ENCODE measurements at regions not wholly inside any gene's neighbourhood (a gene's known extent, or its start where the extent isn't known, plus 50 kb on each side); places are given as distances from the start of the nearest gene placed in this dataset.

DNA sequence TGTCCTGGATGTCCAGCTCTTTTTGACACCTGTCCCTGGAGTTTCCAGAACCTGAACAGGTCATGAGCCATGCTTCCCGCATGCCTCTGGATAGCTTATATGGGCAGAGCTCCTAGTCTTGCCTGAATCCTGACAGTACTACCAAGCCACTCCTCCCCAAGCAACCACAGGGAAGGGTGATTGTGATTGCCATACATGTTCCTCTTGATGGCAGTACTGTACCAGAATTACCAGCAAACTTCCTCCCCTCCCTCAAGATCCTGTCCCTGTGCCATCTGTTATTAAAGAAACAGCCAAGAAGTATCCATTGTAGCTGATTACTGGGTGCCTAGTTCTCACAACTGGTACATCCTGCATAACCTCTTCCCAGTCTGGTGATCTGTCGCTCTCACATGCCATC lies 264.3 kb upstream of the AGTR2 start:
- 0% methylated on average over 1 of the region's 2 CpGs for WGBS (ENCODE audit: low lambda C conversion rate)
- ATAC-seq (no peak), FAIRE-seq (no peak), DNase-seq (ENCODE audit: low spot score) (no peak)
- Histone ChIP-seq H3K27ac (ENCODE audit: extremely low read length, insufficient read depth, low read length) (no peak overlapping the region), H3K4me3 (replicated peaks in 1 of 3; ENCODE audit: insufficient read depth in 1 of 3, low read depth in 2 of 3, low read length in 3 of 3) (no peak overlapping the region), H3K9me3 (ENCODE audit: low read length) (no peaks in the 10 kb centered on the region), H3K79me2 (ENCODE audit: insufficient read depth, low read length) (no peaks in the 10 kb centered on the region), H3K4me1 (ENCODE audit: insufficient read depth, low read length) (no peaks in the 10 kb centered on the region), H3K4me2 (ENCODE audit: low read depth, low read length) (no peak overlapping the region), H3K36me3 (replicated peaks in 1 of 2; ENCODE audit: control insufficient read depth in 1 of 2, insufficient read depth in 2 of 2, low read length in 2 of 2) (no peaks in the 10 kb centered on the region), H3K9ac (ENCODE audit: insufficient read depth, low read depth, low read length) (no peak overlapping the region), H3K27me3 (ENCODE audit: control insufficient read depth in 1 of 2, insufficient read depth in 2 of 2, low read length in 2 of 2) (no peaks in the 10 kb centered on the region), H2AFZ (ENCODE audit: low read length) (no peak overlapping the region), H4K20me1 (ENCODE audit: insufficient read depth, low read length) (no peaks in the 10 kb centered on the region)
- intact Hi-C loops (cut with micrococcal nuclease; ENCODE audit: unreplicated experiment) (no loop called here), in situ Hi-C loops (cut with HindIII; ENCODE audit: extremely low pct_ligation_motif_present, low pct_unique_long_range_greater_than_20kb) (no loop called here)
- BruUV-seq (replicated peaks), result no TSS peak
- ChIA-PET POLR2A (no interaction called here), CTCF (ENCODE audit: low intra/inter-chr PET ratio, low total read pairs) (no interaction called here)
- TF ChIP-seq HIVEP1 (CRISPR knock-in tag; IDR thresholded peaks at IDR 0.05) (no peak), KDM6A (CRISPR knock-in tag; IDR thresholded peaks at IDR 0.05; ENCODE audit: low read depth) (no peak), MAFG (CRISPR knock-in tag; IDR thresholded peaks at IDR 0.05) (no peak), GLI4 (CRISPR knock-in tag; IDR thresholded peaks at IDR 0.05; ENCODE audit: borderline replicate concordance) (no peak), ZFP36L1 (CRISPR knock-in tag; IDR thresholded peaks at IDR 0.05) (no peak), FOXA3 (CRISPR knock-in tag; IDR thresholded peaks at IDR 0.05) (no peak), ZNF773 (CRISPR knock-in tag; IDR thresholded peaks at IDR 0.05; ENCODE audit: borderline replicate concordance) (no peak), SP2 (CRISPR knock-in tag; IDR thresholded peaks at IDR 0.05) (no peak), ZBTB38 (CRISPR knock-in tag; IDR thresholded peaks at IDR 0.05) (no peak), PCBP1 (IDR thresholded peaks at IDR 0.05; ENCODE audit: borderline replicate concordance, low read depth, low read length) (no peak), ZNF563 (CRISPR knock-in tag; IDR thresholded peaks at IDR 0.05) (no peak), SRSF1 (optimal IDR thresholded peaks at IDR 0.05; ENCODE audit: low read depth, low read length) (no peak), FOXC1 (CRISPR knock-in tag; IDR thresholded peaks at IDR 0.05; ENCODE audit: borderline replicate concordance) (no peak), ZNF354B (CRISPR knock-in tag; IDR thresholded peaks at IDR 0.05) (no peak), ZNF746 (CRISPR knock-in tag; IDR thresholded peaks at IDR 0.05) (no peak)
- TF ChIP-seq, protein P1, sequence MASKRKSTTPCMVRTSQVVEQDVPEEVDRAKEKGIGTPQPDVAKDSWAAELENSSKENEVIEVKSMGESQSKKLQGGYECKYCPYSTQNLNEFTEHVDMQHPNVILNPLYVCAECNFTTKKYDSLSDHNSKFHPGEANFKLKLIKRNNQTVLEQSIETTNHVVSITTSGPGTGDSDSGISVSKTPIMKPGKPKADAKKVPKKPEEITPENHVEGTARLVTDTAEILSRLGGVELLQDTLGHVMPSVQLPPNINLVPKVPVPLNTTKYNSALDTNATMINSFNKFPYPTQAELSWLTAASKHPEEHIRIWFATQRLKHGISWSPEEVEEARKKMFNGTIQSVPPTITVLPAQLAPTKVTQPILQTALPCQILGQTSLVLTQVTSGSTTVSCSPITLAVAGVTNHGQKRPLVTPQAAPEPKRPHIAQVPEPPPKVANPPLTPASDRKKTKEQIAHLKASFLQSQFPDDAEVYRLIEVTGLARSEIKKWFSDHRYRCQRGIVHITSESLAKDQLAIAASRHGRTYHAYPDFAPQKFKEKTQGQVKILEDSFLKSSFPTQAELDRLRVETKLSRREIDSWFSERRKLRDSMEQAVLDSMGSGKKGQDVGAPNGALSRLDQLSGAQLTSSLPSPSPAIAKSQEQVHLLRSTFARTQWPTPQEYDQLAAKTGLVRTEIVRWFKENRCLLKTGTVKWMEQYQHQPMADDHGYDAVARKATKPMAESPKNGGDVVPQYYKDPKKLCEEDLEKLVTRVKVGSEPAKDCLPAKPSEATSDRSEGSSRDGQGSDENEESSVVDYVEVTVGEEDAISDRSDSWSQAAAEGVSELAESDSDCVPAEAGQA (IDR thresholded peaks at IDR 0.05; ENCODE audit: low read depth), result no peak
- TF ChIP-seq, protein P1 (CRISPR knock-in tag; IDR thresholded peaks at IDR 0.05; ENCODE audit: borderline replicate concordance), result no peak
- TF ChIP-seq, protein P2, sequence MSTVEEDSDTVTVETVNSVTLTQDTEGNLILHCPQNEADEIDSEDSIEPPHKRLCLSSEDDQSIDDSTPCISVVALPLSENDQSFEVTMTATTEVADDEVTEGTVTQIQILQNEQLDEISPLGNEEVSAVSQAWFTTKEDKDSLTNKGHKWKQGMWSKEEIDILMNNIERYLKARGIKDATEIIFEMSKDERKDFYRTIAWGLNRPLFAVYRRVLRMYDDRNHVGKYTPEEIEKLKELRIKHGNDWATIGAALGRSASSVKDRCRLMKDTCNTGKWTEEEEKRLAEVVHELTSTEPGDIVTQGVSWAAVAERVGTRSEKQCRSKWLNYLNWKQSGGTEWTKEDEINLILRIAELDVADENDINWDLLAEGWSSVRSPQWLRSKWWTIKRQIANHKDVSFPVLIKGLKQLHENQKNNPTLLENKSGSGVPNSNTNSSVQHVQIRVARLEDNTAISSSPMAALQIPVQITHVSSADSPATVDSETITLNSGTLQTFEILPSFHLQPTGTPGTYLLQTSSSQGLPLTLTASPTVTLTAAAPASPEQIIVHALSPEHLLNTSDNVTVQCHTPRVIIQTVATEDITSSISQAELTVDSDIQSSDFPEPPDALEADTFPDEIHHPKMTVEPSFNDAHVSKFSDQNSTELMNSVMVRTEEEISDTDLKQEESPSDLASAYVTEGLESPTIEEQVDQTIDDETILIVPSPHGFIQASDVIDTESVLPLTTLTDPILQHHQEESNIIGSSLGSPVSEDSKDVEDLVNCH (CRISPR knock-in tag; IDR thresholded peaks at IDR 0.05), result no peak
- TF ChIP-seq, protein P3, sequence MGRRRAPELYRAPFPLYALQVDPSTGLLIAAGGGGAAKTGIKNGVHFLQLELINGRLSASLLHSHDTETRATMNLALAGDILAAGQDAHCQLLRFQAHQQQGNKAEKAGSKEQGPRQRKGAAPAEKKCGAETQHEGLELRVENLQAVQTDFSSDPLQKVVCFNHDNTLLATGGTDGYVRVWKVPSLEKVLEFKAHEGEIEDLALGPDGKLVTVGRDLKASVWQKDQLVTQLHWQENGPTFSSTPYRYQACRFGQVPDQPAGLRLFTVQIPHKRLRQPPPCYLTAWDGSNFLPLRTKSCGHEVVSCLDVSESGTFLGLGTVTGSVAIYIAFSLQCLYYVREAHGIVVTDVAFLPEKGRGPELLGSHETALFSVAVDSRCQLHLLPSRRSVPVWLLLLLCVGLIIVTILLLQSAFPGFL (CRISPR knock-in tag; IDR thresholded peaks at IDR 0.05), result no peak
